Mesenchymal stem cell (in vitro differentiated cells and primary cell): ENCODE measurements at regions not wholly inside any gene's neighbourhood (a gene's known extent, or its start where the extent isn't known, plus 50 kb on each side); places are given as distances from the start of the nearest gene placed in this dataset.

Experiments
- DNase-seq: peaks from one replicate; pipeline ENCODE4 v3.0.0-alpha.2; 2013
- H2AFZ ChIP-seq: one replicate; pipeline ENCODE4 v1.6.1; 2013; ENCODE audit warnings: low read depth, mild to moderate bottlenecking, control low read depth, inconsistent platforms, low read length, moderate library complexity
- H2AK5ac ChIP-seq: 2 replicates; pipeline ENCODE4 v1.6.1; 2013; ENCODE audit warnings: low read length, moderate library complexity, mild to moderate bottlenecking, inconsistent platforms; ENCODE audit not compliant: severe bottlenecking
- H2BK120ac ChIP-seq: one replicate; pipeline ENCODE4 v1.6.1; 2013; ENCODE audit warnings: low read depth, mild to moderate bottlenecking, inconsistent platforms, low read length, moderate library complexity
- H2BK12ac ChIP-seq, 2 experiments: one replicate each; pipeline ENCODE4 v1.6.1; 2013; ENCODE audit warnings: inconsistent platforms in 2 of 2, low read length in 2 of 2, mild to moderate bottlenecking in 2 of 2, moderate library complexity in 2 of 2, control low read depth in 1 of 2
- H2BK15ac ChIP-seq: one replicate; pipeline ENCODE4 v1.6.1; 2013; ENCODE audit warnings: mild to moderate bottlenecking, low read depth, inconsistent platforms; ENCODE audit not compliant: poor library complexity, severe bottlenecking
- H2BK5ac ChIP-seq: 2 replicates; pipeline ENCODE4 v1.6.1; 2013; ENCODE audit warnings: low read depth, mild to moderate bottlenecking, low read length, control low read depth, inconsistent platforms; ENCODE audit not compliant: poor library complexity, severe bottlenecking
- H3K14ac ChIP-seq, 2 experiments: one replicate each; pipeline ENCODE4 v1.6.1; 2013; ENCODE audit warnings: inconsistent platforms in 2 of 2, low read length in 2 of 2, control low read depth in 1 of 2, mild to moderate bottlenecking in 1 of 2, moderate library complexity in 1 of 2
- H3K18ac ChIP-seq, 2 experiments: one replicate each; pipeline ENCODE4 v1.6.1; 2013; ENCODE audit warnings: inconsistent platforms in 2 of 2, low read length in 2 of 2, control low read depth in 1 of 2, low read depth in 1 of 2, mild to moderate bottlenecking in 1 of 2
- H3K23ac ChIP-seq, 2 experiments: one replicate each; pipeline ENCODE4 v1.6.1; 2013; ENCODE audit warnings: inconsistent platforms in 2 of 2, low read length in 2 of 2, mild to moderate bottlenecking in 2 of 2, moderate library complexity in 2 of 2, control low read depth in 1 of 2
- H3K27ac ChIP-seq: 2 replicates; pipeline ENCODE4 v1.5.1; 2013; ENCODE audit warnings: mild to moderate bottlenecking, moderate library complexity, low read length, control low read depth, inconsistent platforms; ENCODE audit not compliant: poor library complexity, severe bottlenecking
- H3K27me3 ChIP-seq, 2 experiments: 2 replicates each; pipeline versions ENCODE4 v1.6.1 to v1.7.0; 2013; ENCODE audit warnings: low read length in 2 of 2, mild to moderate bottlenecking in 2 of 2, moderate library complexity in 2 of 2, control low read depth in 1 of 2, inconsistent platforms in 1 of 2; ENCODE audit not compliant: control insufficient read depth in 1 of 2, insufficient read depth in 1 of 2
- H3K36me3 ChIP-seq, 2 experiments: 2 replicates each; pipeline versions ENCODE4 v1.6.1 to v1.7.0; 2013; ENCODE audit warnings: low read length in 2 of 2, control low read depth in 1 of 2, inconsistent platforms in 1 of 2, low read depth in 1 of 2, mild to moderate bottlenecking in 1 of 2; ENCODE audit not compliant: insufficient read depth in 2 of 2, control insufficient read depth in 1 of 2
- H3K4ac ChIP-seq, 2 experiments: one replicate each; pipeline ENCODE4 v1.6.1; 2013; ENCODE audit warnings: inconsistent platforms in 2 of 2, low read length in 2 of 2, mild to moderate bottlenecking in 2 of 2, moderate library complexity in 2 of 2, control low read depth in 1 of 2, low read depth in 1 of 2
- H3K4me1 ChIP-seq: 2 replicates; pipeline ENCODE4 v1.6.1; 2013; ENCODE audit warnings: low read depth, low read length, control low read depth; ENCODE audit not compliant: control insufficient read depth, insufficient read depth
- H3K4me2 ChIP-seq: 2 replicates; pipeline ENCODE4 v1.6.1; 2013; ENCODE audit warnings: low read length, mild to moderate bottlenecking, inconsistent platforms; ENCODE audit not compliant: poor library complexity, severe bottlenecking
- H3K4me3 ChIP-seq, 2 experiments: 2 replicates each; pipeline versions ENCODE4 v1.5.1 to v1.7.0; 2013; ENCODE audit warnings: low read length in 2 of 2, mild to moderate bottlenecking in 2 of 2, control low read depth in 1 of 2, low read depth in 1 of 2; ENCODE audit not compliant: insufficient read depth in 1 of 2
- H3K79me1 ChIP-seq: replicated peaks from 2 replicates; pipeline ENCODE4 v1.6.1; 2013; ENCODE audit warnings: mild to moderate bottlenecking, control low read depth, low read length, inconsistent platforms; ENCODE audit not compliant: poor library complexity, severe bottlenecking
- H3K9ac ChIP-seq: 2 replicates; pipeline ENCODE4 v1.7.0; 2013; ENCODE audit warnings: mild to moderate bottlenecking, low read length, moderate library complexity
- H3K9me3 ChIP-seq: 2 replicates; pipeline ENCODE4 v1.7.0; 2013; ENCODE audit warnings: mild to moderate bottlenecking, low read length; ENCODE audit not compliant: control insufficient read depth
- H4K8ac ChIP-seq: one replicate; pipeline ENCODE4 v1.6.1; 2013; ENCODE audit warnings: inconsistent platforms, mild to moderate bottlenecking, low read length, moderate library complexity
- H4K91ac ChIP-seq: one replicate; pipeline ENCODE4 v1.6.1; 2013; ENCODE audit warnings: mild to moderate bottlenecking, low read length, inconsistent platforms
- WGBS: methylation state at CpG from one replicate; pipeline ENCODE4 v1.1.7; 2013; ENCODE audit warnings: mixed read lengths; 5-methylcytosine and 5-hydroxymethylcytosine counted together

GRCh38 chr12:115837220-115837619, 440.3 kb downstream of the MED13L start:
- WGBS = 64% methylated on average over 2 of the region's 2 CpGs
- H3K79me1 ChIP-seq = no peaks in the 10 kb centered on the region
- H3K23ac ChIP-seq = no peak overlapping the region

GRCh38 chr12:115835445-115835844, 442.0 kb downstream of the MED13L start:
- Histone ChIP-seq H2BK12ac (no peak overlapping the region), H3K9ac (no peak overlapping the region), H3K4ac (no peak overlapping the region), H3K27ac (no peak overlapping the region), H3K9me3 (no peaks in the 10 kb centered on the region), H2AK5ac (no peak overlapping the region), H3K4me3 (no peak overlapping the region), H3K14ac (no peak overlapping the region), H3K4me2 (no peak overlapping the region), H2AFZ (no peak overlapping the region), H3K4me1 (no peaks in the 10 kb centered on the region), H3K36me3 (no peaks in the 10 kb centered on the region), H2BK5ac (no peak overlapping the region), H2BK120ac (no peak overlapping the region), H4K91ac (no peak overlapping the region), H4K8ac (no peak overlapping the region), H2BK15ac (no peak overlapping the region), H3K79me1 (no peaks in the 10 kb centered on the region), H3K27me3 (peaks cover 0 to 7% of the 10 kb centered on the region in 2 experiments), H3K18ac (no peak overlapping the region), H3K23ac (no peak overlapping the region)
- DNase-seq = peak; percentile 19
- WGBS = 100% methylated on average over 1 of the region's 4 CpGs

More at GRCh38 chr12:115837220-115837619, 440.3 kb downstream of the MED13L start:
- no peak overlapping the region for H4K91ac ChIP-seq
- no peak overlapping the region for H3K4me2 ChIP-seq
- no peak overlapping the region for H3K4ac ChIP-seq
- no peak overlapping the region for H2AK5ac ChIP-seq
- no peaks in the 10 kb centered on the region for H3K36me3 ChIP-seq
- no peak overlapping the region for H4K8ac ChIP-seq
- no peak overlapping the region for H3K9ac ChIP-seq
- no peak overlapping the region for H2AFZ ChIP-seq
- H2BK120ac ChIP-seq = no peak overlapping the region
- peaks cover 0 to 7% of the 10 kb centered on the region in 2 experiments for H3K27me3 ChIP-seq
- no peak overlapping the region for H2BK12ac ChIP-seq
- H3K4me3 ChIP-seq = no peak overlapping the region
- no peak overlapping the region for H2BK15ac ChIP-seq
- no peak for DNase-seq
- no peak overlapping the region for H3K18ac ChIP-seq
- no peak overlapping the region for H3K27ac ChIP-seq
- no peak overlapping the region for H3K14ac ChIP-seq
- no peak overlapping the region for H2BK5ac ChIP-seq
- H3K4me1 ChIP-seq = no peaks in the 10 kb centered on the region
- no peaks in the 10 kb centered on the region for H3K9me3 ChIP-seq

GRCh38 chr12:115833704-115834103, 443.8 kb downstream of the MED13L start:
- Histone ChIP-seq H3K4me2 (no peak overlapping the region), H4K91ac (no peak overlapping the region), H3K9me3 (no peaks in the 10 kb centered on the region), H3K9ac (no peak overlapping the region), H3K4ac (no peak overlapping the region), H3K79me1 (no peaks in the 10 kb centered on the region), H3K23ac (no peak overlapping the region), H3K18ac (no peak overlapping the region), H3K27me3 (peaks cover 0 to 10% of the 10 kb centered on the region in 2 experiments), H4K8ac (no peak overlapping the region), H2BK12ac (no peak overlapping the region), H2BK120ac (no peak overlapping the region), H2AK5ac (no peak overlapping the region), H3K4me1 (no peaks in the 10 kb centered on the region), H3K14ac (no peak overlapping the region), H3K4me3 (no peak overlapping the region), H2AFZ (no peak overlapping the region), H2BK15ac (no peak overlapping the region), H3K27ac (no peak overlapping the region), H3K36me3 (no peaks in the 10 kb centered on the region), H2BK5ac (no peak overlapping the region)
- WGBS = 97% methylated on average over 4 of the region's 4 CpGs
- no peak for DNase-seq

GRCh38 chr12:115830633-115831032, 446.9 kb downstream of the MED13L start:
- Histone ChIP-seq H2BK15ac (no peak overlapping the region), H4K91ac (no peak overlapping the region), H3K79me1 (no peaks in the 10 kb centered on the region), H3K9me3 (no peaks in the 10 kb centered on the region), H3K4ac (no peak overlapping the region), H2BK120ac (no peak overlapping the region), H3K27ac (no peak overlapping the region), H3K14ac (no peak overlapping the region), H3K9ac (no peak overlapping the region), H3K23ac (no peak overlapping the region), H2BK5ac (no peak overlapping the region), H3K36me3 (no peaks in the 10 kb centered on the region), H3K4me2 (no peak overlapping the region), H4K8ac (no peak overlapping the region), H3K4me3 (no peak overlapping the region), H2BK12ac (no peak overlapping the region), H2AK5ac (no peak overlapping the region), H2AFZ (no peak overlapping the region), H3K27me3 (peaks cover 0 to 9% of the 10 kb centered on the region in 2 experiments), H3K4me1 (no peaks in the 10 kb centered on the region), H3K18ac (no peak overlapping the region)
- no peak for DNase-seq
- 85% methylated on average over 4 of the region's 4 CpGs for WGBS
